ENCODE measurements at regions not wholly inside any gene's neighbourhood (a gene's known extent, or its start where the extent isn't known, plus 50 kb on each side); places are given as distances from the start of the nearest gene placed in this dataset.

DNA sequence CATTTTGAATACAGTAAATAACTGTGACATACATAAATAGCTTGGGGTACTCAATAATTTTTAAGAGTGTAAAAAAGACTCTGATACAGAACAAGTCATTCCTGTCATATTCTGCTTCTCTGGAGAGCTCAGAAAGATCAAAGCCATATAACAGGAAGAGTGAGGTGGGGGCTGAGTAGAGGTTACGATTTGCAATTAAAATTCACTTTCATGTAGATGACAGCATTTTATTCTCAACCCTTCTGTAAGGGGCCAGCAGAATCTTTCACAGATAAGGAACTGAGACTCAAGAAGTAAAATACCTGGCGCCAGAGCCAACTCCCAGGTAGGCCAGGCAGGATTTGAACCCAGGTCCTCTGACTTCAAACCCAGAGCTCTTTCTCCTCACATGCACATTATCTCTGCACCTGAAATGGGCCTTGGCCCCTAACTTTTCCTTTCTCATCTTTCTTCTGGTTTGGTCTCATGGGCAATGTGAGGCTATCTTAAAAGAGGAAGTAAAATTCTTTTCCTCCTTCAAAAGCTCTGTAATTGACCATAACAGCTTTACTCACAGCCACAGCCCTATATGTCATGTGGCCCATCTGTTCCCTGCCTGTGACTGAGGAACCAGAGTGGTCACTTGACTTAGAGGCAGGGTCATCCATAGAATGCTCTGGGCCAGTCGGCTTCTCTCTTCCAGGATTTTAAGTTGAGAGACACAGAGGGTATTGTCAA, 80.9 kb upstream of the SYT6 start:
- DNase-seq (ENCODE audit: low read depth in 2 of 3, low spot score in 2 of 3), result peak in 1 of 3 donors; percentile 55

DNA sequence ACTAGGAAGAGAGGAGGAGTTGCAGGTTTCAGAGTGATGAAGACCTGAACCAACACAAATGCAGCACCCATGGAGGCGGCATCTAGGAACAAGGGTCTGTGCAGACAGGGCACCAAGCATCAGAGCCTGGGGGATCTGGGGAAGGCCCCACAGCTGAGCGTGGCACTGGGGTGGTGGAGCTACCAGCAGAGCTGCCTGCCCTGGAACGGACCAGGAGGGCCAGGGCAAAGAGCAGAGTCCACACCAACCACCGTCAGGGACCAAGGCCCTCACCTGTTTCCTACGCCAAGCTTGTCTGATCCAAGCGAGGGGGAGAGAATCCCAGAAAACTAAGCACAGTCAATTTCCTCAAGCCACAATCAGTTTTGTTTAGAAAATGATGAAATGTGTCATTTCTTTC, 79.0 kb upstream of the SYT6 start:
- DNase-seq (ENCODE audit: low read depth in 2 of 3, low spot score in 2 of 3), result no peak

DNA sequence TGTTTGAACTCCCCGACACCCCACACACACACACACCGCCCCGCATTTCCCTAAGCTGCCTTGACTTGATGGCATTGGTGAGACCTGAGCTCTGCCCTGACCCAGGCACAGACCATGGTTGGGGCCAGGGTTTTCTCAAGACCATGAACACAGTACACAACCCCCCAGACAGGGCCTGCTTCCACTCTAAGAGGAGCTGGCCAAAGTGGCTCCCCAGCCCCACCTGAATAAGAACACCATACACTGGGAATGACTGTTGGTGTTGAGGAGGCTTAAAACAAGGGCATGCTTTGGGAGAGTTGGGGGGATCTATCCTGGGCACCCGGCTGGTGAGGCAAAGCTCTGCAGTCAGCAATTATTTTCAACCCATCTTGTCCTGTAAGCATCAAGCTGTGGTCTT, 77.6 kb upstream of the SYT6 start:
- no peak for DNase-seq (ENCODE audit: low read depth in 2 of 3, low spot score in 2 of 3)

DNA sequence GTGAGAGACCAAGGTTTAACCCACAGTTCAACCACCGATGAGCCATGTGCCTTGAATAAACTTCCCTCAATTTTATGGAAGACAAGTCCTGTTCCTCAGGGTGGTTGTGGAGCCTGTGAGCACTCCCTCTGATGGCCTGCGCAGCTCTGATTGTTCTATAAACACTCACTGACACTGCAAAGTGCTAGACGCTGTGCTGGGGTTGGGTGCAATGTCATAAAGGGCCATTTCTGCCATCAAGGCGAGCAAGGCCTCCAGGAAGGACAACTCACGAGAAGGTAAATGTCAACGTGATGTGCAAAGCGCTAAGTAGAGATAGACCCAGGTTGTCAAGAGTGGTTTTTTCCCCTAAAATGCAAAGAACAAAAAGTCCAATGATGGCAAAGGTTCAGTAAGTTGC, 75.7 kb upstream of the SYT6 start:
- no peak for DNase-seq (ENCODE audit: low read depth in 2 of 3, low spot score in 2 of 3)

DNA sequence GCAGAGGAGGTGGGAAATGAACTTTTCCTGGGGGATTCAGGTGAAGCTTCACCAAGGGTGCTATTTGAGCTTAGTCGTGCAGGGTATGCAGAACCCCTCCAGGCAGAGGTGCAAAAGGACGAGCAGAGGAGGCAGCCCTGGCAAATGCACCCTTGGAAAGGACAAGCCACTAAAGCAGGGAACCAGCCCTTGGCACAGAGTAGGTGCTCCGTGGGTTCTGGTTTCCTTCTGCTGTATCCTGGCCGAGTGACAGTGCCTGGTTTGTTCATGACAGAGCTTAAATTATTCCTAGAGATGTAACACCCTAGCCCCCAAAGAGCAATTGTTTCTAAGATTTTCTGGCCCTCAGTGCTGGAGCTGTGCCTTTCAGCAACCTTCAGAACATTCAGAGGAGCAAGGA, 73.4 kb upstream of the SYT6 start:
- no peak for DNase-seq (ENCODE audit: low read depth in 2 of 3, low spot score in 2 of 3)

DNA sequence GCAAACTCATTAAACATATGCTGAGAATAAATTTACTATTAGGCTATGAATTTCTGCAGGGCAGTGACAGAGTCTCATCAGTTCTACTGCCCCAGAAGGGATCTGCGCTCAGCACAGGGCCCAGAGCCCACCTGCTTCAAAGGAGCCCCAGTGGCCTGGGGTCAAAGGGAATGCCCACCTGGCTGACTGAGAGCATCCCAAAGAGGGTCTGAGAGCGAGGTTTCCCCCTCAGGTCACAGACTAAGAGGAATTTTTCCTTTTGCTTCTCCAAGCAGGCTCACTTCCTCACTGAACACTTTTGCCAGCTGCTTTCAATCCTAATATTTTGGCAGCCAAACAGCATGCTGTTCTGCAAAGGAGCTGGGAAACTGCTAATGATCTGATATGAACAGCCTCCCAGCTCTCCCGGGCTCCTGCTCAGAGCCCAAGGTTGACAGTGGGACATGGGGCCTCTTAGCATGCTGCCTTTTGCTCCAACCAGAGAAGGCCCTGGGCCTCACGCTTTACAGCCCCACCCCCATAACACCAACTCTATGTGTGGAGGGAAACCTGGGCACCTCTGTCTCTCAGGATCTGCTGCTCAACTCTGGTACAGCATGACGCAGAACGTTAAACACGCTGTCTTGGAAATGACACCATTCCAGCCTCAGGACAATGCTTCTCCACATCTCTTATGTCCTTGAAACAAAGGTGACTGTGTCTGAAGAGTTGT, 70.7 kb upstream of the SYT6 start:
- DNase-seq (ENCODE audit: low read depth in 2 of 3, low spot score in 2 of 3), result no peak

DNA sequence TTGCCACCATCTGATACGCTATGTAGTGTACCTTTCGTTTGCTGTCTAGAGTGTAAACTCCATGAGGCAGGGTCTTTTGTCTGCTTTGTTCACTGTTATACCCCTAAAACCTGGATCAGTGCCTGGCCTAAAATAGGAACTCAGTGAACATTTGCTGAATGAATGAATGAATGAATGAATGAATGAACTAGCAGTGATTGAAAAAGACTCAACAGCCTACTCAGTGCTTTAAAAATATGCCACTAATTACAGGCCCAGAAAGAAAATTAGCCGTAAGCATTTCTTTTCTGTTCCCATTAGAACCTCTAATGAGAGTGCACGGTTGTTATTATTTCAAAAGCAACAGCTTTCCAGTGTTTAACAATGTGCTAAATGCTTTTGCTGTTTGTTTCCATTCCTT, 69.3 kb upstream of the SYT6 start:
- no peak for DNase-seq (ENCODE audit: low read depth in 2 of 3, low spot score in 2 of 3)

DNA sequence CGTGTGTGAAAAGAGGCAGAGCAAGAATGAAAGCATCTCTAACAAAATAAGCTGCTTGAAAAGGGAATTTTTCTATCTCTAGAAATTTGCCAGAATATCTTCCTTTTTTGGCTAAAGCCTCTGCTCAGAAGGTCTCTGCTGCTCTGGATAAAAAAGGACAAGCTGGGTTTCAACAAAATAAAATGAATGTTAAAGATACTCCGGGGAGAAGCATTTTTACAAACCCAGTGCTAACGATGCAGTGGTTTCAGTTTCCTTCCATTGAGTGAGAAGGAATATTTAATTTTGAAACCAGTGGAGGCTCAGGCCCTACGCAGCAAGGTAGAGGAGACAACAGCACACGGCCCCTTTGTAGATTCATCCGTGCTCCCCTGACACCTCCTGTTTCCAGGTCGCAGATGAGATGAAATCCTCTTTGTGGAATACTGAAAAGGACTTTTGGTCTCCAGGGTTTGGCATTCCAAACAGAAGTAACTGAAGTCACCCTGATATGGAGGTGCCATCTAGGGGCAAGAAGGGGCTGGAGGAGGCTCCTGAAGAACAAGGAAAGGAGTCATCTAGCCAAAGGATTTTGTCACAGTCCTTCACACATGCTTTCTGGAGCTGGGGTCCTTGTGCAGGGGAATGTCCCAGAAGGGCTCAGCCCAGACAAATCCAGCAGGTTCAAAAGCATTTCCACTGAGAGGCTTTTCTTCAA, 65.7 kb upstream of the SYT6 start:
- peak in 1 of 3 donors; percentile 4 for DNase-seq (ENCODE audit: low read depth in 2 of 3, low spot score in 2 of 3)

DNA sequence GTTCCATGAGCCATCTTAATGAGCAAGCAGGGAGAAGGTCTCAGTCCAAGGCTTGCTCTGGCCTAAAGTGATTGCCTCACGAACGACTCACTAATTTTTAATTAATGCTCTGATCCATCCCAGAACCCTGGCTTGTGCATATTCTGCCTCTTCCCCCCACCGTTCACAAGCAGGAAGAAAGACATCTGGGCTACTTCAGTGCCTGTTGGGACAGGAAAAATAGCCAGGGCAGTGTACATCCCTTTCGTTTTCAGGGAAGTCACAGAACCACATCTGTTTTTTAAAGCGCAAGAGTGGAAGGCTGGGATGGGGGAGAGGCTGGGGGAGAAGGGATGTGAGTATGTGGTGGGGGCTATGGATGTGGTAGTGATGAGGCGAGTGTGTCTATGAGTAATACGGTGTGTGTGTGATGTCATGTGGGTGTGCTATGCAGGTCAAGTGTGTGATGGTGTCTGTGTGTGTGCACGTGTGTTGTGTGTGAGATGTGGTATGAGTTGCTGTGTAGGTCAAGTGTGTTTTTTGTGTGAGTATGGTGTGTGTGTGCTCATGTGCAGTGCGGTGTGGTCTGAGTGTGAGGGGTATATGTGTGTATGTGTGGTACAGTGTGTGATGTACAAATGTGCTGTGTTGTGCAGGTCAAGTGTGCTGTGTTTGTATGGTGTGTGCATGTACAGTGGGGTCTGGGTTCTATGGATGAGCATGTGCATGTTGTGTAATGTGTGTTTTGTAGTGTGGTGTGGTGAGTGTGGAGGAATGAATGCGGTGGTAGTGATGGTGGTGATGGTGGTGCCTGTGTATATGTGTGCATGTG, 64.9 kb upstream of the SYT6 start:
- no peak for DNase-seq (ENCODE audit: low read depth in 2 of 3, low spot score in 2 of 3)

DNA sequence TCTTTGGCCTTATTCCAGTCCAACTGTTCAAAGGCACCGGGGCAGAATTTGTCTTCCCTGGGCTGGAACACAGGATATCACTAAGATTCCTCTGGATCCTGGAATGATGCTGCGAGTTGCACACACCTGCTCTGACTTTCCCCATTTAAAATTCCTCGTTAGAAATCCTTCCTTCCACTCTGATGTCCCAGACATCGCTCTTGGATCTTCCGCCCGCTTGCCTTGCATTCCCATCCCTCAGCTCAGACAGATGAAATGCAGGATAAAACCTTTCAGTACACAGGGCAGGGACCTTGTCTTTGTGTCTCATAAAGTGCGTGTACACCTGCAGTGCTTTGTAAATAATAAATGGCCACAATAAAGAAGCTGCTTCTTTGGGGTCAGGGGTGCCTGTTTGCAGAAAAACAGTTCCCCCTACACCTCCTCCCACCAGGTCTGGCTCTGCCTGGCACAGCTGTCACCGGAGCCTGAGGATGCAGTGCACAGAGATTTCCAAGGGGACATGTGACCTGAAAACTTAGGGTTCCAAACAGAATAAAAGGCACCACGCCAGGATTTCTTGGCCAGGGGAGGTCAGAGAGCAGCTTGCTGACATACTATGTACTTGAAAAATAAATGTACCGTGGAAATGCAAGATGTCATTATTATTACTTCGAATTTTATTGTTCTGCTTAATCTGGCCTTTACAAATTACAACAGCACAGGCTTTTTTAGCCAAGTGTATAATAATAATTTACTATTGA, 62.9 kb upstream of the SYT6 start:
- no peak for DNase-seq (ENCODE audit: low read depth in 2 of 3, low spot score in 2 of 3)

DNA sequence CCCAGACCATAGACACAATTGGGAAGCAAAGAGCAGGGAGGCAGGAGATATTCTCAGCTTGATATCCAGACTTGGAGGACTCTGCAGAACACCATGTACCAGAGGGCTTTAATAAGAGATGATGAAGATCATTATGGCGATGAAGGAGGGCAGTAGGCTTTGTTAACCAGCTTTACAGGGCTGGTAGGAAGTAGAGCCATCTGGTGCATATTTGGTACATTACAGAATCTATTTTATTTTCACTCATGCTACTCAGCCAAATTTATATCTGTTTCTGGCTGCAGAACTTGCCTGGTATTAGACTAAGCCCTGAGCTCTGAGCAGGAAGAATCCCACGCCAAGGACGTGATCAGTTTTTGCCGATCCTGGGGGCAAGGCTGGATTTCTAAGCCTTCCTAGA, 61.8 kb upstream of the SYT6 start:
- DNase-seq (ENCODE audit: low read depth in 2 of 3, low spot score in 2 of 3), result peak in 1 of 3 donors; percentile 13

DNA sequence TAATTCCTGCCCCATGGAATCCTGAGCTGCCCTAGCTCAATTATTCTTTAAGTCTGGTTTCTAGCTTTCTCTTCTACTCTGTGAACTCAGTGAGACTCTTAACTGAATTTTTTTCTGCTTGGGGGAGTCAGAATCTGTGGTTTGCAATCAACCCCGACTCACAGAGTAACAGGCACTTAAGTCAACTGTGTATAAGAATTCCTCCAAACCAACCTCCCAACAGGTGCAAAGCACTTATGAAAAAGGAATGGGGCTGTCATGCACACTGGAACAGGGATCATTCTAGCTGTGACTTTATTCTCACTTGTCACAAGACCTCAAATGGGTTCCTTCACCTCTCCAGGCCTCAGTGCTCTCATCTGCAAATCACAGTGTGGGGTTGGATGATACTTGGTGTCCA, 60.3 kb upstream of the SYT6 start:
- DNase-seq (ENCODE audit: low read depth in 2 of 3, low spot score in 2 of 3), result no peak

DNA sequence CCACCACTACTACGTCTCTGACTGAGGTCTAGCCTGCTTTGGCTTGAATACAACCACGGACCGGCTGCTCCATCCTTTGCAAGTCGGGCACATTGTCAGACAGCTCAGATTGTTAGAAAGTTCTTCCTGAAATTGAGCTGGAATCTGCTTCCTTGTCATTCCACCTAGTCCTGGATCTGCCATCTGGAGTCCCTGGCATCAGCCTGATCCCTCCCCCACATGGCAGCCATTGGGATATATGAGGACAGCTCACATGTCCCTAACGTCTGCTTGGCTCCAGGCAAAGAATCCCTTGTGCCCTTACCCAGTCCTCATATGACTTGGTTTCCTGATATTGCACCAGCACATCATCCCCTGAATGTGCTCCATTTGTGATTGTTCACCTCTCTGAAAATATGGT, 56.3 kb upstream of the SYT6 start:
- no peak for DNase-seq (ENCODE audit: low read depth in 2 of 3, low spot score in 2 of 3)

DNA sequence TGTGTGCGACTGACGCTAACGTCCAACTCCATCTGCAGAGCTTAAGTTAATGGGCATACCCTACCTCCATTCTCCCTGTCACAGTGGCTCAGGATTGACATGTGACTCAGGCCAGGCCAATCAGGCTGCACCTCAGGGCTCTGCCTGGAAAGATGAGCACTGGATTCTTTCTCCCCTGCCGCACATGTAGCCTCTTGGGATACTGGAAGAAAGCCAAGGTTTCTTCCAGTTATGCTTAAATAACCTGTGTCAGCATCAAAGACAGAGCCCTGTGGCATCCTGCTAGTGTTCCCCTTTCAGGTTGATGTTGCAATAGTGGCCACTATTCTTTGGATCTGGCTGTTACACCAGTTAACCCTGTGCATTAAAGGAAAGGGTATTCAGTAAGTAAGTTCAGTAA, 55.0 kb upstream of the SYT6 start:
- DNase-seq (ENCODE audit: low read depth in 2 of 3, low spot score in 2 of 3), result no peak

DNA sequence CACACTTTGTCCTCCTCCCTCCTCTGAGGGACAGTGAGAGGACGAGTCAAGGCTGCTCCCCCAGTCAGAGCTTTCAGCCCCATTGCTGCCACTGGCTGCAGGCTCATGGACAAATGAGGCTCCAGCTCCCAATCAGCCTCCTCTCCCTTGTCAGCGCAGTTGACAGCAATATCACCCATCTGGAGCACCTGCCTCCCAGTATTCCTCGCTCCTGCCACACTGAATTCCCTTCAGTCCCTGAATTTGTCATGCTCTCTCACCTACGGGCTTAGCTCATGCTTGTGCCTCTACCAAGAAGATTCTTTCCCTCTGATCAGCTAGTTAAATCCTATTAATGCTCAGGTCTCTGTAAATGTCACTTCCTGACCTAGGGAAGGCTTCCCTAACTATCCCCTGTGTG, 54.4 kb upstream of the SYT6 start:
- DNase-seq (ENCODE audit: low read depth in 2 of 3, low spot score in 2 of 3), result no peak

DNA sequence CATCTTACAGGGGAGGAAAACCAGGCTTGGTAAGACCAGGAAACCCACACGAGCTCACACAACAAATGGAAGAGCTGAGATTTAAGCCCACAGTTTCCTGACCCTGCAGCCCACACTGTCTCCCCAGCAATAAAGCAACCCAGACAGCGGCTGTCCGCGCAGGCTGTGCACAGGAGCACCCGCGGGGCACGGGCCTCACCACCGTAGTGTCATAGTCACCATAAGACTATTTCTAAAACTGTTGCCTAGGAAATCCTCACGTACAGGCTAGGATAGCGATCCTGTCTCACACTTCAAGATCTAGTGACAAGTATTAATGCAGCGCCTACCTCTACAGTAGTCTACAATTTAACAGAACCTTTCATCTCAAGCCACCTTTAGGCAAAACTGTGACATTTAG, 54.0 kb upstream of the SYT6 start:
- peak in 1 of 3 donors; percentile 3 for DNase-seq (ENCODE audit: low read depth in 2 of 3, low spot score in 2 of 3)

DNA sequence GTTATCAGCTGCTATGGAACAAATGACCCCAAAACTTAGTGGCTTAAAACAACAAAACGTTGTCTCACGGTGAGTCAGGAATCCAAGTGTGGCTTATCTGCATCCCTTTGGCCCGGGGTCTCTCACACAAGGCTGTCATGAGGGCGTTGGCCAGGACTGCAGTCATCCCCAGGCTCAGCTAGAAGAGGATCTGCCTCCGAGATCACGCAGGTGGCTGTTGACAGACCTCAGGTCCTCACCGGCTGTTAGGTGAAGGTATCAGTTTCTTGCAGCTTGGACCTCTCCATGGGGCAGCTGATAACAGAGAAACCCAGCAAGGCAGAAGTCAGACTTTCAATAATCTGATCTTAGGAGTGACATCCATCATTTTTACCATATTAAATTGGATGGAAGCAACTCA, 52.7 kb upstream of the SYT6 start:
- DNase-seq (ENCODE audit: low read depth in 2 of 3, low spot score in 2 of 3), result no peak

DNA sequence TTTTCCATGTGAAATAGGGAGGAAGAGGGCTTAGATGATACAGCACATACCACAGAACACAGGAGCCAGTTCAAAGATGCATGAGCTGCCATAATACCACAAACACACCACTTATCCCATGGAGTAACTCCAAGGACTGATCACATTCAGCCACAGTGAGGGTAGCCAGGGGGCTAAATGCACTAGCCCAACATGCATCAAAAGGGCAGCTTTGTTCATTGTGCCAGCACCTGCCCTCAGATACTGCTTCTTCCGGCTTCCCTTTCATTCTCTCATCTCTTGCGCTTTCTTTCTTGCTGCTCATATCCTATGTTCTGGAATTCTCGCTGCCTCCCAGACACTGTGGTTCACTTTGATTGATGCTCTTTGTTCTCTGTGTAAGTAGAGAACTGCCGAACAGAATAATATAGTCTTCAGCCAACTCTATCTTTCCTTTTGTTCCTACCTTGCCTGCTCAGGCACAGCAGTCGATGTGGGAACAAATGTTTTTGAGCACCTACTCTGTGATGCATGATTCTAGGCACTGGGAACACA, 50.0 kb upstream of the SYT6 start:
- no peak for DNase-seq (ENCODE audit: low read depth in 2 of 3, low spot score in 2 of 3)
